ENCODE measurements at regions not wholly inside any gene's neighbourhood (a gene's known extent, or its start where the extent isn't known, plus 50 kb on each side); places are given as distances from the start of the nearest gene placed in this dataset.
"Not testable (repeated sequence)": the region's sequence is repeated elsewhere in the genome, so short reads cannot be mapped to it uniquely, and the experiment has no call there.

- DNase-seq: no peak
Observed at GRCh38 chr5:159657298-159657697, 259.0 kb upstream of the ADRA1B start.

GRCh38 chr5:159657771-159658170 is 258.5 kb upstream of the ADRA1B start:
- no peak for DNase-seq

GRCh38 chr5:159658266-159658925 is 257.9 kb upstream of the ADRA1B start:
- no peak for DNase-seq

GRCh38 chr5:159660401-159660800 is 255.9 kb upstream of the ADRA1B start:
- DNase-seq: no peak

- DNase-seq: no peak
Observed at GRCh38 chr5:159663986-159664385, 252.3 kb upstream of the ADRA1B start.

GRCh38 chr5:159667286-159667685 is 249.0 kb upstream of the ADRA1B start:
- no peak for DNase-seq

GRCh38 chr5:159668556-159668955 is 247.7 kb upstream of the ADRA1B start:
- DNase-seq: no peak

- DNase-seq: no peak
Observed at GRCh38 chr5:159669559-159669958, 246.7 kb upstream of the ADRA1B start.

- no peak for DNase-seq
Observed at GRCh38 chr5:159671886-159672285, 244.4 kb upstream of the ADRA1B start.

- DNase-seq: no peak
Observed at GRCh38 chr5:159673538-159673937, 242.7 kb upstream of the ADRA1B start.

GRCh38 chr5:159678657-159679392 is 237.5 kb upstream of the ADRA1B start:
- peak; percentile 16 for DNase-seq

- no peak for DNase-seq
Observed at GRCh38 chr5:159680095-159680494, 236.2 kb upstream of the ADRA1B start.

GRCh38 chr5:159681661-159682060 is 234.6 kb upstream of the ADRA1B start:
- no peak for DNase-seq

- DNase-seq: no peak
Observed at GRCh38 chr5:159682623-159683022, 233.7 kb upstream of the ADRA1B start.

- not testable (repeated sequence) for DNase-seq
Observed at GRCh38 chr5:159687892-159688291, 228.4 kb upstream of the ADRA1B start.

GRCh38 chr5:159695741-159696294 is 220.5 kb upstream of the ADRA1B start:
- DNase-seq: no peak

- no peak for DNase-seq
Observed at GRCh38 chr5:159697530-159697929, 218.8 kb upstream of the ADRA1B start.

GRCh38 chr5:159698322-159698721 is 218.0 kb upstream of the ADRA1B start:
- no peak for DNase-seq

- no peak for DNase-seq
Observed at GRCh38 chr5:159700016-159700415, 216.3 kb upstream of the ADRA1B start.

- no peak for DNase-seq
Observed at GRCh38 chr5:159702301-159702700, 214.0 kb upstream of the ADRA1B start.

- DNase-seq: no peak
Observed at GRCh38 chr5:159702826-159703225, 213.5 kb upstream of the ADRA1B start.

- DNase-seq: no peak
Observed at GRCh38 chr5:159704160-159704559, 212.1 kb upstream of the ADRA1B start.

- DNase-seq: no peak
Observed at GRCh38 chr5:159705948-159706347, 210.3 kb upstream of the ADRA1B start.

GRCh38 chr5:159708090-159708489 is 208.2 kb upstream of the ADRA1B start:
- no peak for DNase-seq
